Mammary epithelial cell (primary cell): ENCODE measurements at regions not wholly inside any gene's neighbourhood (a gene's known extent, or its start where the extent isn't known, plus 50 kb on each side); places are given as distances from the start of the nearest gene placed in this dataset.

Experiments used
- EZH2 ChIP-seq: IDR thresholded peaks from 2 replicates; pipeline ENCODE4 v1.6.1; 2012; ENCODE audit warnings: low read length, inconsistent platforms, borderline replicate concordance
- TF ChIP-seq, protein P1 (sequence below), 2 donors: IDR thresholded peaks in 1 of 2; conservative IDR thresholded peaks in 1 of 2; 2 replicates each; pipeline ENCODE4 v1.5.1; 2011 to 2012; ENCODE audit warnings: inconsistent platforms in 2 of 2, low read length in 2 of 2, mild to moderate bottlenecking in 2 of 2, control low read depth in 1 of 2, low read depth in 1 of 2; ENCODE audit not compliant: insufficient read depth in 1 of 2; ENCODE audit errors: extremely low read depth in 1 of 2

GRCh38 chr2:38174131-38174530 is 98.2 kb upstream of the CYP1B1 start:
- TF ChIP-seq, protein P1, sequence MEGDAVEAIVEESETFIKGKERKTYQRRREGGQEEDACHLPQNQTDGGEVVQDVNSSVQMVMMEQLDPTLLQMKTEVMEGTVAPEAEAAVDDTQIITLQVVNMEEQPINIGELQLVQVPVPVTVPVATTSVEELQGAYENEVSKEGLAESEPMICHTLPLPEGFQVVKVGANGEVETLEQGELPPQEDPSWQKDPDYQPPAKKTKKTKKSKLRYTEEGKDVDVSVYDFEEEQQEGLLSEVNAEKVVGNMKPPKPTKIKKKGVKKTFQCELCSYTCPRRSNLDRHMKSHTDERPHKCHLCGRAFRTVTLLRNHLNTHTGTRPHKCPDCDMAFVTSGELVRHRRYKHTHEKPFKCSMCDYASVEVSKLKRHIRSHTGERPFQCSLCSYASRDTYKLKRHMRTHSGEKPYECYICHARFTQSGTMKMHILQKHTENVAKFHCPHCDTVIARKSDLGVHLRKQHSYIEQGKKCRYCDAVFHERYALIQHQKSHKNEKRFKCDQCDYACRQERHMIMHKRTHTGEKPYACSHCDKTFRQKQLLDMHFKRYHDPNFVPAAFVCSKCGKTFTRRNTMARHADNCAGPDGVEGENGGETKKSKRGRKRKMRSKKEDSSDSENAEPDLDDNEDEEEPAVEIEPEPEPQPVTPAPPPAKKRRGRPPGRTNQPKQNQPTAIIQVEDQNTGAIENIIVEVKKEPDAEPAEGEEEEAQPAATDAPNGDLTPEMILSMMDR (conservative IDR thresholded peaks at IDR 0.05 in 1 of 2, IDR thresholded peaks at IDR 0.05 in 1 of 2; ENCODE audit: extremely low read depth in 1 of 2, insufficient read depth in 1 of 2, low read depth in 1 of 2, low read length in 2 of 2), result no peak
- no peak for TF ChIP-seq EZH2
